ENCODE measurements at regions not wholly inside any gene's neighbourhood (a gene's known extent, or its start where the extent isn't known, plus 50 kb on each side); places are given as distances from the start of the nearest gene placed in this dataset.
"Not testable (repeated sequence)": the region's sequence is repeated elsewhere in the genome, so short reads cannot be mapped to it uniquely, and the experiment has no call there.

DNA sequence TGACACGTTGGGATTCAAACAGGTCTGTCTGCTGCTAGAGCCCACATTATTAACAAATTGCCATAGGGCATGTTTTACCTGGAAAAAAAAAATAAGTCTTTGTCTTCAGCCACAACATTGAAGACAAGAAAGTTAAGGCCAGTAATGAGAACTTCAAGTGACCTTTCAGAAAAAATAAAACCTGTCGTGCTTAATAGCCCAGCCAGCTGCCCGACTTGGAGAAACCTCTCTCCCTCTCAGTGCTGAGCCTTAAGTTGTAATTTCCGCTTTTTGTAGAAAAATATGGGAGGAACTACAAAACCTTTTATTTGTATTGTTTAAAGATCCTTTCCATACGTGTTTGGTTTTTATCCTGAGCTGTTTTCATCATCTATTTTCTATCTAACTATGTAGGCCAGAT is 454.3 kb upstream of the SLITRK6 start:
- TF ChIP-seq EZH2 (IDR thresholded peaks at IDR 0.05; ENCODE audit: borderline replicate concordance, low read length); CTCF (IDR thresholded peaks at IDR 0.05; ENCODE audit: low read length): not testable (repeated sequence)

All from OCI-LY1 (cell line).